ENCODE measurements at regions not wholly inside any gene's neighbourhood (a gene's known extent, or its start where the extent isn't known, plus 50 kb on each side); places are given as distances from the start of the nearest gene placed in this dataset.

GRCh38 chr11:57071829-57072228, 83.1 kb downstream of the OR5AK2 start:
- no peak overlapping the region for H3K4me3 ChIP-seq (ENCODE audit: low read depth, low read length)
- no peak for TF ChIP-seq CTCF (IDR thresholded peaks at IDR 0.05; ENCODE audit: low read depth, low read length)

- TF ChIP-seq CTCF (IDR thresholded peaks at IDR 0.05; ENCODE audit: low read depth, low read length) = no peak
- H3K4me3 ChIP-seq (ENCODE audit: low read depth, low read length) = no peak overlapping the region
These were observed 83.9 kb downstream of the OR5AK2 start for GRCh38 chr11:57072640-57073039.

GRCh38 chr11:57073128-57073527, 84.4 kb downstream of the OR5AK2 start:
- no peak for TF ChIP-seq CTCF (IDR thresholded peaks at IDR 0.05; ENCODE audit: low read depth, low read length)

GRCh38 chr11:57081356-57081755, 92.6 kb downstream of the OR5AK2 start:
- H3K4me3 ChIP-seq (ENCODE audit: low read depth, low read length) = no peak overlapping the region
- TF ChIP-seq CTCF (IDR thresholded peaks at IDR 0.05; ENCODE audit: low read depth, low read length) = no peak

More at GRCh38 chr11:57073128-57073527, 84.4 kb downstream of the OR5AK2 start:
- H3K4me3 ChIP-seq (ENCODE audit: low read depth, low read length) = no peak overlapping the region

GRCh38 chr11:57082125-57082524, 93.4 kb downstream of the OR5AK2 start:
- TF ChIP-seq CTCF (IDR thresholded peaks at IDR 0.05; ENCODE audit: low read depth, low read length) = no peak
- H3K4me3 ChIP-seq (ENCODE audit: low read depth, low read length) = no peak overlapping the region

GRCh38 chr11:57083641-57084385, 95.1 kb downstream of the OR5AK2 start:
- H3K4me3 ChIP-seq (ENCODE audit: low read depth, low read length) = no peak overlapping the region
- no peak for TF ChIP-seq CTCF (IDR thresholded peaks at IDR 0.05; ENCODE audit: low read depth, low read length)

GRCh38 chr11:57085611-57086010, 96.1 kb upstream of the LRRC55 start:
- TF ChIP-seq CTCF (IDR thresholded peaks at IDR 0.05; ENCODE audit: low read depth, low read length) = no peak

More at GRCh38 chr11:57085611-57086010, 96.1 kb upstream of the LRRC55 start:
- no peak overlapping the region for H3K4me3 ChIP-seq (ENCODE audit: low read depth, low read length)
